ENCODE measurements at regions not wholly inside any gene's neighbourhood (a gene's known extent, or its start where the extent isn't known, plus 50 kb on each side); places are given as distances from the start of the nearest gene placed in this dataset.

DNA sequence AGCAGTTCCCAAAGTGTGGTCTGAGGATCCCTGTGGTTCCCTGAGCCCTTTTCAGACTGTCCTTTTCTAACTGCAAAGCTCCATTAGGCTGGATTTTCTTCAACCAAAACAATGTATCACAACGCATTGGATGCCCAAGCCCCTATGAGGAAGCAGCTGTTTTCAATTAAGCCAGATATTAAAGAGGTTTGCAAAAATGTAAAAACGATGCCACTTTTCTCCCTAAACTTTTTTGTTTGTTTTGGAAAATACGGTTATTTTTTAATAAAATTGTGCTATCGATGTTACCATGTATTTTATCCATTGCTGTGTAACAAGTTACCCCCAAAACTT, 170.4 kb upstream of the BCOR start:
- TF ChIP-seq YBX1 (IDR thresholded peaks at IDR 0.05) (no peak), ZNF274 (IDR thresholded peaks at IDR 0.05; ENCODE audit: insufficient read depth, insufficient read length) (no peak), SP1 (IDR thresholded peaks at IDR 0.05; ENCODE audit: low read depth, low read length) (no peak), PML (IDR thresholded peaks at IDR 0.05; ENCODE audit: low read length) (no peak), EP300 (IDR thresholded peaks at IDR 0.05; ENCODE audit: borderline replicate concordance in 1 of 2, control insufficient read depth in 1 of 2, low read depth in 2 of 2, low read length in 2 of 2) (no peak), SIN3A (IDR thresholded peaks at IDR 0.05; ENCODE audit: low read depth, low read length) (no peak)
- TF ChIP-seq, protein P1, sequence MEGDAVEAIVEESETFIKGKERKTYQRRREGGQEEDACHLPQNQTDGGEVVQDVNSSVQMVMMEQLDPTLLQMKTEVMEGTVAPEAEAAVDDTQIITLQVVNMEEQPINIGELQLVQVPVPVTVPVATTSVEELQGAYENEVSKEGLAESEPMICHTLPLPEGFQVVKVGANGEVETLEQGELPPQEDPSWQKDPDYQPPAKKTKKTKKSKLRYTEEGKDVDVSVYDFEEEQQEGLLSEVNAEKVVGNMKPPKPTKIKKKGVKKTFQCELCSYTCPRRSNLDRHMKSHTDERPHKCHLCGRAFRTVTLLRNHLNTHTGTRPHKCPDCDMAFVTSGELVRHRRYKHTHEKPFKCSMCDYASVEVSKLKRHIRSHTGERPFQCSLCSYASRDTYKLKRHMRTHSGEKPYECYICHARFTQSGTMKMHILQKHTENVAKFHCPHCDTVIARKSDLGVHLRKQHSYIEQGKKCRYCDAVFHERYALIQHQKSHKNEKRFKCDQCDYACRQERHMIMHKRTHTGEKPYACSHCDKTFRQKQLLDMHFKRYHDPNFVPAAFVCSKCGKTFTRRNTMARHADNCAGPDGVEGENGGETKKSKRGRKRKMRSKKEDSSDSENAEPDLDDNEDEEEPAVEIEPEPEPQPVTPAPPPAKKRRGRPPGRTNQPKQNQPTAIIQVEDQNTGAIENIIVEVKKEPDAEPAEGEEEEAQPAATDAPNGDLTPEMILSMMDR (IDR thresholded peaks at IDR 0.05 in 2 of 3, conservative IDR thresholded peaks at IDR 0.05 in 1 of 3; ENCODE audit: control insufficient read depth in 2 of 3, extremely low read depth in 1 of 3, insufficient read depth in 1 of 3, low read depth in 3 of 3, low read length in 3 of 3): no peak
